GM12878 (cell line): ENCODE measurements at regions not wholly inside any gene's neighbourhood (a gene's known extent, or its start where the extent isn't known, plus 50 kb on each side); places are given as distances from the start of the nearest gene placed in this dataset.

Experiments
- ATAC-seq: fragments of 200-7000 bp; cut with Tn5 transposase; 3 replicates; pipeline ENCODE4 v1.9.1; 2020; ENCODE audit warnings: mild to moderate bottlenecking, moderate library complexity
- BruUV-seq: library from RNA; stranded (reverse); fragments of 400-500 nt; replicated peaks from 2 replicates; lab custom pipeline; 2021; lab: Mats Ljungman, UMichigan
- CTCF ChIA-PET: fragments of 300-600 bp; sonication (Branson Sonifier 250); formaldehyde crosslinking; extraction: SDS; loops from one replicate; lab custom pipeline; 2021; ENCODE audit warnings: inconsistent platforms; lab: Yijun Ruan, JAX
- POLR2A ChIA-PET: fragments of 350-600 bp; formaldehyde crosslinking; extraction: SDS; loops from one replicate; lab custom pipeline; 2021; ENCODE audit warnings: inconsistent platforms; lab: Charles Lee
- RAD21 ChIA-PET: fragments of 300-600 bp; sonication (Branson Sonifier 250); formaldehyde crosslinking; loops from one replicate; lab custom pipeline; 2023; ENCODE audit warnings: antibody characterized with exemption; ENCODE audit not compliant: unreplicated experiment; lab: Charles Lee
- SMC1A ChIA-PET: fragments of 300-600 bp; sonication (Branson Sonifier 250); formaldehyde crosslinking; loops from one replicate; lab custom pipeline; 2023; ENCODE audit not compliant: unreplicated experiment, uncharacterized antibody; lab: Charles Lee
- DNase-seq: peaks from one replicate; pipeline ENCODE4 v3.0.0-alpha.2; 2011; ENCODE audit warnings: low read depth, low spot score
- FAIRE-seq: peaks from 3 replicates; lab custom pipeline; 2011; peaks lifted over from hg19 to GRCh38; lab: Jason Lieb, UNC
- H2AFZ ChIP-seq: 2 replicates; pipeline ENCODE4 v1.6.0; 2011; ENCODE audit warnings: low read depth, low read length, control low read depth; ENCODE audit not compliant: control insufficient read depth
- H3K27ac ChIP-seq: 2 replicates; pipeline ENCODE4 v1.5.1; 2011; ENCODE audit warnings: control low read depth; ENCODE audit not compliant: control insufficient read depth, insufficient read depth
- H3K27me3 ChIP-seq, 2 experiments: replicated peaks in 1 of 2; 2 replicates each; pipeline versions ENCODE4 v1.6.0 to v1.6.1; 2011; ENCODE audit warnings: low read length in 1 of 2; ENCODE audit not compliant: control insufficient read depth in 2 of 2, insufficient read depth in 2 of 2
- H3K36me3 ChIP-seq, 2 experiments: 2 replicates each; pipeline ENCODE4 v1.5.1; 2011; ENCODE audit warnings: low read length in 1 of 2; ENCODE audit not compliant: control insufficient read depth in 2 of 2, insufficient read depth in 2 of 2
- H3K4me1 ChIP-seq: 2 replicates; pipeline ENCODE4 v1.6.1; 2011; ENCODE audit warnings: mild to moderate bottlenecking, low read length, moderate library complexity, mixed read lengths; ENCODE audit not compliant: control insufficient read depth, insufficient read depth
- H3K4me2 ChIP-seq: 2 replicates; pipeline ENCODE4 v1.6.0; 2011; ENCODE audit warnings: control low read depth; ENCODE audit not compliant: control insufficient read depth, insufficient read depth
- H3K4me3 ChIP-seq: fragments of 200-600 bp; sonication (generic); 2 replicates; pipeline ENCODE4 v1.5.1; 2016
- H3K79me2 ChIP-seq: 2 replicates; pipeline ENCODE4 v1.6.0; 2011; ENCODE audit warnings: low read length; ENCODE audit not compliant: control insufficient read depth, insufficient read depth
- H3K9ac ChIP-seq: 2 replicates; pipeline ENCODE4 v1.8.0; 2011; ENCODE audit warnings: low read length, control low read depth, mixed read lengths; ENCODE audit not compliant: control insufficient read depth, insufficient read depth
- H3K9me3 ChIP-seq: replicated peaks from 3 replicates; pipeline ENCODE4 v1.5.1; 2011; ENCODE audit warnings: mild to moderate bottlenecking, low read length; ENCODE audit not compliant: control insufficient read depth, insufficient read depth
- H4K20me1 ChIP-seq: 2 replicates; pipeline ENCODE4 v1.6.0; 2011; ENCODE audit not compliant: control insufficient read depth, insufficient read depth
- ATF7 ChIP-seq: fragments of 450-650 bp; IDR thresholded peaks from 2 replicates; pipeline ENCODE4 v1.6.1; 2016; ENCODE audit warnings: low read depth, mild to moderate bottlenecking
- BRCA1 ChIP-seq: IDR thresholded peaks from 2 replicates; pipeline ENCODE4 v1.6.1; 2011; ENCODE audit warnings: low read depth, low read length, improper control_type of control experiment
- CHD4 ChIP-seq: fragments of 200-600 bp; sonication (generic); IDR thresholded peaks from 2 replicates; pipeline ENCODE4 v1.6.1; 2016; ENCODE audit warnings: mild to moderate bottlenecking
- KDM1A ChIP-seq: fragments of 200-600 bp; sonication (generic); IDR thresholded peaks from 2 replicates; pipeline ENCODE4 v1.6.1; 2016; ENCODE audit warnings: borderline replicate concordance
- MYB ChIP-seq: fragments of 150-350 bp; IDR thresholded peaks from 2 replicates; pipeline ENCODE4 v1.6.1; 2014; ENCODE audit warnings: mild to moderate bottlenecking, low read depth, low read length, borderline replicate concordance
- POLR2A ChIP-seq: IDR thresholded peaks from 2 replicates; pipeline ENCODE4 v1.6.1; 2011; ENCODE audit warnings: low read depth, mild to moderate bottlenecking, low read length
- POLR2AphosphoS2 ChIP-seq: IDR thresholded peaks from 2 replicates; pipeline ENCODE4 v1.6.1; 2011; ENCODE audit warnings: low read depth, mild to moderate bottlenecking, low read length, improper control_type of control experiment, moderate library complexity
- TBL1XR1 ChIP-seq: IDR thresholded peaks from 2 replicates; pipeline ENCODE4 v1.6.1; 2012; ENCODE audit warnings: low read depth, low read length, improper control_type of control experiment
- USF1 ChIP-seq: IDR thresholded peaks from 2 replicates; pipeline ENCODE4 v1.6.1; 2011; ENCODE audit warnings: borderline replicate concordance, low read depth, mild to moderate bottlenecking, moderate library complexity, mixed read lengths, low read length; ENCODE audit not compliant: insufficient read depth; ENCODE audit errors: extremely low read length
- ZNF274 ChIP-seq: IDR thresholded peaks from one replicate; pipeline ENCODE4 v1.8.0; 2011; ENCODE audit not compliant: insufficient read length, insufficient read depth
- WGBS: methylation state at CpG from one replicate; pipeline ENCODE4 v1.1.6; 2016; ENCODE audit warnings: low lambda C conversion rate; ENCODE audit not compliant: insufficient replicate concordance, insufficient coverage; ENCODE audit errors: missing lambda C conversion rate; 5-methylcytosine and 5-hydroxymethylcytosine counted together
- in situ Hi-C: fragments of 300-500 bp; cut with MboI; formaldehyde crosslinking; loops from 9 replicates; pipeline ENCODE4 v1.14.3; 2018; ENCODE audit warnings: mixed read lengths
- intact Hi-C: fragments of 100-400 bp; cut with micrococcal nuclease; formaldehyde crosslinking; loops from one replicate; pipeline ENCODE4 v1.14.2; 2022; ENCODE audit not compliant: unreplicated experiment

GRCh38 chr2:196224756-196225155 is 53.4 kb upstream of the STK17B start:
- FAIRE-seq (no peak), DNase-seq (no peak), ATAC-seq (no peak; the same call in 2 of the 3 replicates)
- no peak overlapping the region for H3K27ac ChIP-seq
- H3K9ac ChIP-seq, result no peak overlapping the region
- H3K36me3 ChIP-seq, result peaks cover 2 to 10% of the 10 kb centered on the region in 2 experiments; a peak in 3 of 4 replicates
- no peaks in the 10 kb centered on the region for H3K27me3 ChIP-seq
- H3K9me3 ChIP-seq, result no peaks in the 10 kb centered on the region; the same call in 1 of the 3 replicates
- no peak overlapping the region for H3K4me3 ChIP-seq
- ChIA-PET CTCF (no interaction called here), SMC1A (interaction anchor here (0.6 to 2.6 kb wide), 10 partner anchors 10 to 145 kb away, joined by 3 to 9 read pairs (median 4); no protein-coding TSS in a partner anchor), POLR2A (interaction anchor here (0.6 kb wide), 2 partner anchors 25 to 31 kb away, joined by 3 to 4 read pairs; no protein-coding TSS in a partner anchor), RAD21 (interaction anchor here (0.7 to 1.2 kb wide), 2 partner anchors 9 to 47 kb away, joined by 3 read pairs; no protein-coding TSS in a partner anchor)
- H3K4me1 ChIP-seq, result no peaks in the 10 kb centered on the region
- no peaks in the 10 kb centered on the region for H3K79me2 ChIP-seq
- intact Hi-C loops (no loop called here), in situ Hi-C loops (no loop called here)
- TF ChIP-seq POLR2A (no peak), CHD4 (no peak), ATF7 (no peak), MYB (no peak), KDM1A (no peak), USF1 (no peak), BRCA1 (no peak), ZNF274 (no peak), TBL1XR1 (no peak), POLR2AphosphoS2 (no peak)
- no peaks in the 10 kb centered on the region for H4K20me1 ChIP-seq
- H2AFZ ChIP-seq, result no peak overlapping the region
- no peak overlapping the region for H3K4me2 ChIP-seq
- no TSS peak for BruUV-seq
- 66% methylated on average over 3 of the region's 3 CpGs for WGBS
